ENCODE measurements at regions not wholly inside any gene's neighbourhood (a gene's known extent, or its start where the extent isn't known, plus 50 kb on each side); places are given as distances from the start of the nearest gene placed in this dataset.

- TF ChIP-seq ZNF555 (tag by site-specific recombination; conservative IDR thresholded peaks at IDR 0.05) (no peak), ZNF529 (tag by site-specific recombination; IDR thresholded peaks at IDR 0.05; ENCODE audit: insufficient replicate concordance) (no peak), ZNF623 (tag by site-specific recombination; IDR thresholded peaks at IDR 0.05) (no peak), ZNF184 (tag by site-specific recombination; IDR thresholded peaks at IDR 0.05) (no peak), ZNF138 (tag by site-specific recombination; IDR thresholded peaks at IDR 0.05; ENCODE audit: borderline replicate concordance) (no peak), ZNF48 (tag by site-specific recombination; IDR thresholded peaks at IDR 0.05) (no peak), ZNF629 (tag by site-specific recombination; IDR thresholded peaks at IDR 0.05) (no peak), ZNF645 (tag by site-specific recombination; IDR thresholded peaks at IDR 0.05) (no peak), ZSCAN5A (tag by site-specific recombination; IDR thresholded peaks at IDR 0.05) (no peak), ZNF514 (tag by site-specific recombination; IDR thresholded peaks at IDR 0.05) (no peak), ZNF701 (tag by site-specific recombination; IDR thresholded peaks at IDR 0.05) (no peak), ZNF214 (tag by site-specific recombination; IDR thresholded peaks at IDR 0.05; ENCODE audit: borderline replicate concordance) (no peak), ZNF311 (tag by site-specific recombination; IDR thresholded peaks at IDR 0.05; ENCODE audit: borderline replicate concordance) (no peak), KLF16 (tag by site-specific recombination; IDR thresholded peaks at IDR 0.05) (no peak), ZSCAN4 (tag by site-specific recombination; IDR thresholded peaks at IDR 0.05) (no peak), BCL11A (tag by site-specific recombination; IDR thresholded peaks at IDR 0.05; ENCODE audit: low read depth) (no peak), ZNF707 (tag by site-specific recombination; IDR thresholded peaks at IDR 0.05) (no peak), KLF9 (tag by site-specific recombination; IDR thresholded peaks at IDR 0.05; ENCODE audit: low read depth) (no peak), ZEB2 (tag by site-specific recombination; IDR thresholded peaks at IDR 0.05) (no peak), ZNF660 (tag by site-specific recombination; IDR thresholded peaks at IDR 0.05) (no peak)
- ChIA-PET POLR2A (no interaction called here), CTCF (no interaction called here)
- no peaks in the 10 kb centered on the region for H3K4me1 ChIP-seq (ENCODE audit: control insufficient read depth, insufficient read depth, low read length)
- H3K4me3 ChIP-seq (ENCODE audit: low read depth, low read length): no peak overlapping the region
- H3K27ac ChIP-seq (ENCODE audit: extremely low read depth, low read depth, low read length): no peak overlapping the region
- no peaks in the 10 kb centered on the region for H3K9me3 ChIP-seq (ENCODE audit: control insufficient read depth, insufficient read depth, low read depth, low read length)
- H3K36me3 ChIP-seq (ENCODE audit: control insufficient read depth in 2 of 2, insufficient read depth in 1 of 2, low read length in 2 of 2): no peaks in the 10 kb centered on the region
Measured at GRCh38 chr2:143968860-143969259, 551.1 kb downstream of the ZEB2 start.

GRCh38 chr2:143968360-143968759 lies 551.6 kb downstream of the ZEB2 start:
- no peak overlapping the region for H3K27ac ChIP-seq (ENCODE audit: extremely low read depth, low read depth, low read length)
- H3K9me3 ChIP-seq (ENCODE audit: control insufficient read depth, insufficient read depth, low read depth, low read length): no peaks in the 10 kb centered on the region
- no peak overlapping the region for H3K4me3 ChIP-seq (ENCODE audit: low read depth, low read length)
- POLR2A ChIA-PET: no interaction called here
- CTCF ChIA-PET: no interaction called here
- no peaks in the 10 kb centered on the region for H3K4me1 ChIP-seq (ENCODE audit: control insufficient read depth, insufficient read depth, low read length)
- H3K36me3 ChIP-seq (ENCODE audit: control insufficient read depth in 2 of 2, insufficient read depth in 1 of 2, low read length in 2 of 2): no peaks in the 10 kb centered on the region
- no peak for TF ChIP-seq ZNF701 (tag by site-specific recombination; IDR thresholded peaks at IDR 0.05)
- TF ChIP-seq ZNF404 (tag by site-specific recombination; IDR thresholded peaks at IDR 0.05): no peak
- no peak for TF ChIP-seq PRDM2 (tag by site-specific recombination; IDR thresholded peaks at IDR 0.05; ENCODE audit: borderline replicate concordance)
- TF ChIP-seq GLIS1 (tag by site-specific recombination; IDR thresholded peaks at IDR 0.05): no peak
- TF ChIP-seq YY1 (tag by site-specific recombination; IDR thresholded peaks at IDR 0.05): no peak
- TF ChIP-seq ZNF324 (tag by site-specific recombination; IDR thresholded peaks at IDR 0.05): no peak
- TF ChIP-seq ZNF670 (tag by site-specific recombination; IDR thresholded peaks at IDR 0.05; ENCODE audit: low read depth): no peak
